Heart left ventricle (tissue), 16 donors: ENCODE measurements at regions not wholly inside any gene's neighbourhood (a gene's known extent, or its start where the extent isn't known, plus 50 kb on each side); places are given as distances from the start of the nearest gene placed in this dataset.

ENCODE experiments used
- ATAC-seq, 4 donors: fragments of 200-7000 bp; cut with Tn5 transposase; one replicate each; pipeline ENCODE4 v1.9.1; 2020 to 2022; ENCODE audit warnings: moderate library complexity in 4 of 4, mild to moderate bottlenecking in 3 of 4, moderate number of reproducible peaks in 1 of 4
- DNase-seq, 5 donors: peaks; one replicate each; pipeline ENCODE4 v3.0.0-alpha.2; 2020
- H3K27ac ChIP-seq, 12 donors: fragments of 200-600 bp; sonication (generic) in 4 of 12; one replicate each; pipeline versions ENCODE4 v1.5.0 to v1.8.0; 2016 to 2022; ENCODE audit warnings: mild to moderate bottlenecking in 2 of 12
- H3K27me3 ChIP-seq, 9 donors: fragments of 200-600 bp; sonication (generic) in 2 of 9; one replicate each; pipeline versions ENCODE4 v1.5.1 to v1.8.0; 2016 to 2022; ENCODE audit warnings: mild to moderate bottlenecking in 3 of 9
- H3K36me3 ChIP-seq, 9 donors: fragments of 200-600 bp; sonication (generic) in 2 of 9; one replicate each; pipeline versions ENCODE4 v1.5.0 to v1.8.0; 2018 to 2022; ENCODE audit warnings: mild to moderate bottlenecking in 2 of 9
- H3K4me1 ChIP-seq, 12 donors: fragments of 200-600 bp; sonication (generic) in 4 of 12; one replicate each; pipeline versions ENCODE4 v1.5.0 to v1.8.0; 2016 to 2022; ENCODE audit warnings: mild to moderate bottlenecking in 3 of 12
- H3K4me3 ChIP-seq, 12 donors: fragments of 200-600 bp; sonication (generic) in 4 of 12; one replicate each; pipeline versions ENCODE4 v1.5.0 to v1.8.0; 2017 to 2022; ENCODE audit warnings: mild to moderate bottlenecking in 9 of 12, moderate library complexity in 4 of 12
- H3K9me3 ChIP-seq, 12 donors: fragments of 200-600 bp; sonication (generic) in 4 of 12; one replicate each; pipeline versions ENCODE4 v1.5.0 to v1.8.0; 2016 to 2022; ENCODE audit warnings: mild to moderate bottlenecking in 1 of 12
- POLR2A ChIP-seq, 2 donors: fragments of 450-650 bp; IDR thresholded peaks; one replicate each; pipeline ENCODE4 v1.6.1; 2017; ENCODE audit warnings: antibody characterized with exemption in 2 of 2, mild to moderate bottlenecking in 2 of 2, moderate library complexity in 2 of 2
- WGBS, 4 donors: extraction: QIAGEN DNeasy Blood & Tissue Kit in 2 of 4; methylation state at CpG; one replicate each; pipeline versions ENCODE4 v1.1.5 to v1.1.7; 2013 to 2018; 5-methylcytosine and 5-hydroxymethylcytosine counted together
- intact Hi-C, 10 donors: fragments of 100-400 bp; cut with DNase I; formaldehyde crosslinking; loops; one replicate each; pipeline versions ENCODE4 v1.11.1 to v1.14.2; 2022
- TF ChIP-seq, protein P1 (sequence below), 12 donors: fragments of 200-600 bp; sonication (generic) in 4 of 12; IDR thresholded peaks; one replicate each; pipeline versions ENCODE4 v1.5.0 to v1.8.0; 2018 to 2022; ENCODE audit warnings: antibody characterized with exemption in 12 of 12, mild to moderate bottlenecking in 5 of 12
- donor health status: ischemic (EF 13 %, LVEDD 7.1; RV severe dilation, severe dysfunction).
- donor health status: healthy with polysubstance abuse.
- donor health status: DM: no; HTN: yes; CAD: no.
- donor health status: DM: no; HTN: no; CAD: no.
- donor health status: ischemic (EF 25% LVEDD 6.9; RV normal size, moderate dysfunction).
- donor health status: ischemic (EF 25% LVEDD 5.7; RV mildly dilated, moderate dysfunction).
- donor health status: healthy.
- donor health status: DM: yes; HTN: yes; CAD: no.
- donor health status: ischemic (EF 35%, LVEDD 5.7; RV mildly dilated, moderate dysfunction).
- donor health status: nonischemic (EF 11% LVEDD 7.7; RV severe dilation, severe dysfunction).
- donor health status: DM: yes; HTN: yes; CAD: no.
- donor health status: PGD.
- donor health status: ischemic (EF 29% LVEDD 5.4; RV normal size, mild dysfunction).
- donor health status: nonischemic (EF 23%, LVEDD 6.1; RV moderate dilation, normal function).

DNA sequence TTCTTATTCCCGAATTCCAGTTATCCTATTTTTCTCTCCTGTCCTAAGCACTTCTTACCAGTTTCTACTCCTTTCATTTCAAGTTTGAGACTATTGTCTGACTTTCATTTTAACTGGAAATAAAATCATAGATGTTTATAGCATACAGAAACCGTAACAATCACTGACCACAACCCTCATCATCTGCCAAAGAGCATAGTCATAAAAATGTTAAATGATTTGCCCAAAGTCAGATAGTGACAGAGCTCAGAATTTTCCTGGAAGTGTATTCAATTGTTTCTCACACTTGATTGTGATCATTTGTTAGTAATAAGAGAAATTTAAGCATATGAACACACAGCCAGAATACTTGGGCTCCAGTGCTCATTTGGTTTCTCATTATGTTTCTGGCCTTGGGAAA lies 250.5 kb upstream of the PCDH15 start:
- Histone ChIP-seq H3K4me1 (no peaks in the 10 kb centered on the region), H3K27ac (no peak overlapping the region), H3K9me3 (no peaks in the 10 kb centered on the region), H3K27me3 (no peaks in the 10 kb centered on the region), H3K36me3 (no peaks in the 10 kb centered on the region), H3K4me3 (no peak overlapping the region)
- DNase-seq (no peak), ATAC-seq (no peak)
- WGBS, 4 donors, result 78 to 87% (median 81%) methylated on average over 2 of the region's 2 CpGs
- TF ChIP-seq, protein P1, sequence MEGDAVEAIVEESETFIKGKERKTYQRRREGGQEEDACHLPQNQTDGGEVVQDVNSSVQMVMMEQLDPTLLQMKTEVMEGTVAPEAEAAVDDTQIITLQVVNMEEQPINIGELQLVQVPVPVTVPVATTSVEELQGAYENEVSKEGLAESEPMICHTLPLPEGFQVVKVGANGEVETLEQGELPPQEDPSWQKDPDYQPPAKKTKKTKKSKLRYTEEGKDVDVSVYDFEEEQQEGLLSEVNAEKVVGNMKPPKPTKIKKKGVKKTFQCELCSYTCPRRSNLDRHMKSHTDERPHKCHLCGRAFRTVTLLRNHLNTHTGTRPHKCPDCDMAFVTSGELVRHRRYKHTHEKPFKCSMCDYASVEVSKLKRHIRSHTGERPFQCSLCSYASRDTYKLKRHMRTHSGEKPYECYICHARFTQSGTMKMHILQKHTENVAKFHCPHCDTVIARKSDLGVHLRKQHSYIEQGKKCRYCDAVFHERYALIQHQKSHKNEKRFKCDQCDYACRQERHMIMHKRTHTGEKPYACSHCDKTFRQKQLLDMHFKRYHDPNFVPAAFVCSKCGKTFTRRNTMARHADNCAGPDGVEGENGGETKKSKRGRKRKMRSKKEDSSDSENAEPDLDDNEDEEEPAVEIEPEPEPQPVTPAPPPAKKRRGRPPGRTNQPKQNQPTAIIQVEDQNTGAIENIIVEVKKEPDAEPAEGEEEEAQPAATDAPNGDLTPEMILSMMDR (IDR thresholded peaks at IDR 0.05), result no peak
- TF ChIP-seq POLR2A (IDR thresholded peaks at IDR 0.05), result no peak
- intact Hi-C loops, result no loop called here

DNA sequence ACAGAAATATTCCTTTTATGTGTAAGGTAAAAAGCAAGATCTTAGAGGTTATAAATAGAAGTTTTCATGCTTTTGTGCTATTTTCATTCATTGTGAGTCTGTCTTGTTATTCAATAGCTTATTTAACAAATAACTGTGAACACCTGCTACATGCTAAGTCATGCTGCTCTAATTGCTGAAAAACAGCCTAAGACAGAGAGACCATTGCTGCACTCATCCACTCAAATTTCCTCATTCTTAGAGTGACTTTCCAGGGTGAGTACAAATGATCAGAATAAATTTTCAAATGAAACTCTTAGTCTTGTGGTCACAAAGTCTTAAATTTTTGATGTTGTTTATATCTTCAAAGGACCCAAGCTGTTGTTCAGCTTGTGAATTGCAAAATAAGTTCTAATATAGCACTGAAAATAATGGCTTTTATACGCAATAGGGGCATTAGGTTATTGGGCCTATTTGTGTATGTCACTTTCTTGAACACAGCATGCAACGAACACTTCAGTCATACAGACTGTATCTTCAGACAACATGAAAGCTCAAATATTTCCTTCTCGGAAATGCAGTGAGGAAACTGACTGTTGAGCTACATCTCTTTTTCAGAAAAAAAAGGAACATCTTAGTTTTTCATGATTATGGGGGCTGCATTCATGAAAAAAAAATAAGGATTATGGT lies 247.9 kb upstream of the PCDH15 start:
- intact Hi-C loops, result no loop called here
- no peak for TF ChIP-seq POLR2A (IDR thresholded peaks at IDR 0.05)
- TF ChIP-seq, protein P1 (IDR thresholded peaks at IDR 0.05), result no peak
- no peak overlapping the region for H3K27ac ChIP-seq

DNA sequence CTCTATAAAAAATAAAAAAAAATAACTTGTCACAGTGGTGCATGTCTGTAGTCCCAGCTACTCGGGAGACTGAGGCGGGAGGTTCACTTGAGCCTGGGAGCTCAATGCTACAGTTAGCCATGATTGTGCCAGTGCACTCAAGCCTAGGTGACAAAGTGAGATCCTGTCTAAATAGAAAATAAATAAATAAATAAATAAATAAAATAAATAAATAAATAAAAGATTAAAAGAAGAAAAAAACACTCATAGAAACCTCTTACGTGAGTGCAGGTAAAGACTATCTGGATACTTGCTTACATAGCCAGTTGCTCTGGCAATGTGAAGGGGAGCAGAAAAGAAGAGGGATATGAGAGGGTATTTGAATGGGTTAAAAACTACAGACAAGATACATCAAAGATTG lies 242.5 kb upstream of the PCDH15 start:
- intact Hi-C loops, result no loop called here
- Histone ChIP-seq H3K4me3 (no peak overlapping the region), H3K27ac (no peak overlapping the region), H3K27me3 (no peaks in the 10 kb centered on the region), H3K4me1 (no peaks in the 10 kb centered on the region), H3K36me3 (no peaks in the 10 kb centered on the region), H3K9me3 (no peaks in the 10 kb centered on the region)
- TF ChIP-seq POLR2A (IDR thresholded peaks at IDR 0.05), result no peak
- TF ChIP-seq, protein P1 (IDR thresholded peaks at IDR 0.05), result no peak
- ATAC-seq (no peak), DNase-seq (no peak)
- 84 to 92% (median 90%) methylated on average over 3 of the region's 3 CpGs for WGBS, 4 donors

More for the DNA sequence above, 247.9 kb upstream of the PCDH15 start:
- ATAC-seq (no peak), DNase-seq (no peak)
- WGBS, 4 donors, result 69 to 81% (median 74%) methylated on average over 3 of the region's 3 CpGs
- H3K27me3 ChIP-seq, result no peaks in the 10 kb centered on the region
- no peak overlapping the region for H3K4me3 ChIP-seq
- no peaks in the 10 kb centered on the region for H3K36me3 ChIP-seq
- no peaks in the 10 kb centered on the region for H3K4me1 ChIP-seq
- no peaks in the 10 kb centered on the region for H3K9me3 ChIP-seq

DNA sequence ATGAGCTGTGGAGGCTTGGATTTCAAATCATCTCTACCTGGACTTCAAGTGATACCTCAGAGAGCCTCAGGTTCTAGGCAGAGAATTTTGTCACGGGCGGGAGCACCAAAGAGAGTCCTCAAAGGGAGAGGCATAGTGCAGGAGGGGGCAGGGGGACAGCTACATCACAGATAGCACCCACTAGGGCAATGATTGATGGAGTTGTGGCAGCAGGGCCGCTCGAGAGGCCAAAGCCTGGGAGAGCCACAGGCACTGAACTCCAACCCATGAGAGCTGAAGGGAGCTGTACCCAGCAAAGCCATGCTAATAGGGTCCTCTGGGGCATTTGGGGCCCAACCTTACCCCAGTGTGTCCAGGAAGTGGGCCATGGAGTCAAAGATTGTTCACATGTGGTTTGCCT lies 232.0 kb upstream of the PCDH15 start:
- no peaks in the 10 kb centered on the region for H3K9me3 ChIP-seq
- H3K27me3 ChIP-seq, result no peaks in the 10 kb centered on the region
- H3K36me3 ChIP-seq, result no peaks in the 10 kb centered on the region
- ATAC-seq, result peak in 1 of 4 donors; percentile 13
- no peak overlapping the region for H3K4me3 ChIP-seq
- H3K27ac ChIP-seq, result no peak overlapping the region
- H3K4me1 ChIP-seq, result no peaks in the 10 kb centered on the region
- no peak for DNase-seq
- 89 to 97% (median 94%) methylated on average over 4 of the region's 4 CpGs for WGBS, 4 donors
- TF ChIP-seq POLR2A (IDR thresholded peaks at IDR 0.05), result no peak
- TF ChIP-seq, protein P1 (IDR thresholded peaks at IDR 0.05), result no peak
- intact Hi-C loops, result no loop called here
